GM12891 (cell line): ENCODE measurements at regions not wholly inside any gene's neighbourhood (a gene's known extent, or its start where the extent isn't known, plus 50 kb on each side); places are given as distances from the start of the nearest gene placed in this dataset.

ENCODE experiments used
- DNase-seq: peaks from one replicate; pipeline ENCODE4 v3.0.0; 2011; ENCODE audit warnings: low spot score; ENCODE audit not compliant: insufficient read length
- FAIRE-seq: peaks from 2 replicates; lab custom pipeline; 2011; peaks lifted over from hg19 to GRCh38; lab: Jason Lieb, UNC
- PAX5 ChIP-seq: IDR thresholded peaks from 2 replicates; pipeline ENCODE4 v1.6.1; 2011; ENCODE audit warnings: low read length, moderate library complexity, mild to moderate bottlenecking; ENCODE audit not compliant: insufficient read depth, severe bottlenecking
- POLR2A ChIP-seq: IDR thresholded peaks from 2 replicates; pipeline ENCODE4 v1.6.1; 2011; ENCODE audit warnings: low read depth, low read length, control low read depth
- POLR2AphosphoS5 ChIP-seq: IDR thresholded peaks from 2 replicates; pipeline ENCODE4 v1.6.1; 2011; ENCODE audit warnings: low read depth, low read length, control low read depth
- POU2F2 ChIP-seq: IDR thresholded peaks from 2 replicates; pipeline ENCODE4 v1.6.1; 2011; ENCODE audit warnings: low read depth, mild to moderate bottlenecking, control low read depth, low read length, moderate library complexity
- SPI1 ChIP-seq: IDR thresholded peaks from 2 replicates; pipeline ENCODE4 v1.6.1; 2011; ENCODE audit warnings: low read depth, low read length, control low read depth
- TAF1 ChIP-seq: IDR thresholded peaks from 2 replicates; pipeline ENCODE4 v1.6.1; 2011; ENCODE audit warnings: low read depth, low read length, control low read depth

GRCh38 chr12:115240251-115240650 lies 556.3 kb upstream of the TBX3 start:
- DNase-seq (no peak), FAIRE-seq (no peak)
- TF ChIP-seq POU2F2 (no peak), POLR2A (no peak), SPI1 (no peak), PAX5 (no peak), TAF1 (no peak), POLR2AphosphoS5 (no peak)

GRCh38 chr12:115235880-115236279 lies 551.9 kb upstream of the TBX3 start:
- no peak for DNase-seq

GRCh38 chr12:115233891-115234543 lies 550.0 kb upstream of the TBX3 start:
- no peak for DNase-seq
- no peak for FAIRE-seq

More at GRCh38 chr12:115235880-115236279, 551.9 kb upstream of the TBX3 start:
- no peak for FAIRE-seq
- TF ChIP-seq TAF1 (no peak), PAX5 (no peak), POU2F2 (no peak), POLR2A (no peak), POLR2AphosphoS5 (no peak), SPI1 (no peak)

GRCh38 chr12:115232455-115233156 lies 548.6 kb upstream of the TBX3 start:
- DNase-seq (no peak), FAIRE-seq (no peak)
- TF ChIP-seq SPI1 (no peak), POU2F2 (no peak), POLR2AphosphoS5 (no peak), TAF1 (no peak)

More at GRCh38 chr12:115233891-115234543, 550.0 kb upstream of the TBX3 start:
- no peak for TF ChIP-seq TAF1
- TF ChIP-seq POLR2A, result no peak
- no peak for TF ChIP-seq PAX5
- TF ChIP-seq SPI1, result no peak
- TF ChIP-seq POLR2AphosphoS5, result no peak
- TF ChIP-seq POU2F2, result no peak

GRCh38 chr12:115230606-115231005 lies 546.6 kb upstream of the TBX3 start:
- FAIRE-seq (no peak), DNase-seq (no peak)
- no peak for TF ChIP-seq POLR2A
- TF ChIP-seq POLR2AphosphoS5, result no peak
- TF ChIP-seq TAF1, result no peak
- TF ChIP-seq SPI1, result no peak
- no peak for TF ChIP-seq POU2F2
- TF ChIP-seq PAX5, result no peak

- no peak for DNase-seq
- TF ChIP-seq POU2F2 (no peak), POLR2A (no peak), TAF1 (no peak), SPI1 (no peak), PAX5 (no peak)
- no peak for FAIRE-seq
Observed at GRCh38 chr12:115229517-115229916, 545.5 kb upstream of the TBX3 start.

GRCh38 chr12:115228434-115228833 lies 544.5 kb upstream of the TBX3 start:
- TF ChIP-seq TAF1 (no peak), POU2F2 (no peak), POLR2AphosphoS5 (no peak), SPI1 (no peak), PAX5 (no peak)
- no peak for FAIRE-seq

GRCh38 chr12:115227137-115227615 lies 543.2 kb upstream of the TBX3 start:
- no peak for TF ChIP-seq POU2F2
- TF ChIP-seq PAX5, result no peak
- TF ChIP-seq POLR2AphosphoS5, result no peak
- no peak for TF ChIP-seq SPI1
- TF ChIP-seq TAF1, result no peak
- no peak for TF ChIP-seq POLR2A

More at GRCh38 chr12:115228434-115228833, 544.5 kb upstream of the TBX3 start:
- DNase-seq, result no peak

GRCh38 chr12:115225845-115226244 lies 541.9 kb upstream of the TBX3 start:
- DNase-seq (no peak), FAIRE-seq (no peak)
- no peak for TF ChIP-seq SPI1
- no peak for TF ChIP-seq POU2F2
- no peak for TF ChIP-seq PAX5
- no peak for TF ChIP-seq POLR2A
- TF ChIP-seq POLR2AphosphoS5, result no peak
- TF ChIP-seq TAF1, result no peak

More at GRCh38 chr12:115227137-115227615, 543.2 kb upstream of the TBX3 start:
- DNase-seq, result no peak
- no peak for FAIRE-seq
